Rectal smooth muscle tissue (tissue), 1 donor: ENCODE measurements at regions not wholly inside any gene's neighbourhood (a gene's known extent, or its start where the extent isn't known, plus 50 kb on each side); places are given as distances from the start of the nearest gene placed in this dataset.
"Not testable (repeated sequence)": the region's sequence is repeated elsewhere in the genome, so short reads cannot be mapped to it uniquely, and the experiment has no call there.

ENCODE experiments used
- H3K27ac ChIP-seq: one replicate; pipeline ENCODE4 v1.7.0; 2013; ENCODE audit warnings: low read depth, low read length, inconsistent platforms
- H3K27me3 ChIP-seq: one replicate; pipeline ENCODE4 v1.7.0; 2013; ENCODE audit warnings: low read length; ENCODE audit not compliant: control insufficient read depth, insufficient read depth
- H3K36me3 ChIP-seq: one replicate; pipeline ENCODE4 v1.7.0; 2013; ENCODE audit warnings: low read length; ENCODE audit not compliant: control insufficient read depth, insufficient read depth
- H3K4me1 ChIP-seq: one replicate; pipeline ENCODE4 v1.7.0; 2013; ENCODE audit warnings: low read length; ENCODE audit not compliant: control insufficient read depth, insufficient read depth
- H3K4me3 ChIP-seq: one replicate; pipeline ENCODE4 v1.7.0; 2013; ENCODE audit warnings: low read length
- H3K9ac ChIP-seq: one replicate; pipeline ENCODE4 v1.7.0; 2013; ENCODE audit warnings: low read length

GRCh38 chr16:29124828-29125227 lies 140.0 kb downstream of the LAT start:
- H3K36me3 ChIP-seq, result no peaks in the 10 kb centered on the region
- H3K27ac ChIP-seq, result no peak overlapping the region
- H3K9ac ChIP-seq, result no peak overlapping the region
- H3K27me3 ChIP-seq, result no peaks in the 10 kb centered on the region
- H3K4me3 ChIP-seq, result no peak overlapping the region
- H3K4me1 ChIP-seq, result no peaks in the 10 kb centered on the region

GRCh38 chr16:29124162-29124561 lies 139.3 kb downstream of the LAT start:
- H3K27me3 ChIP-seq, H3K36me3 ChIP-seq, H3K27ac ChIP-seq, H3K4me1 ChIP-seq, H3K9ac ChIP-seq, H3K4me3 ChIP-seq: not testable (repeated sequence)

- not testable (repeated sequence) for H3K27ac ChIP-seq, H3K9ac ChIP-seq, H3K4me1 ChIP-seq, H3K27me3 ChIP-seq, H3K36me3 ChIP-seq, H3K4me3 ChIP-seq
Observed at GRCh38 chr16:29120680-29121079, 135.8 kb downstream of the LAT start.

GRCh38 chr16:29118301-29118957 lies 133.6 kb downstream of the LAT start:
- not testable (repeated sequence) for H3K27ac ChIP-seq, H3K9ac ChIP-seq, H3K4me1 ChIP-seq, H3K27me3 ChIP-seq, H3K36me3 ChIP-seq, H3K4me3 ChIP-seq

GRCh38 chr16:29117631-29118030 lies 132.8 kb downstream of the LAT start:
- Histone ChIP-seq H3K36me3 (peaks cover 4% of the 10 kb centered on the region), H3K27ac (no peak overlapping the region), H3K27me3 (no peaks in the 10 kb centered on the region), H3K4me1 (peaks cover 3% of the 10 kb centered on the region), H3K4me3 (no peak overlapping the region), H3K9ac (no peak overlapping the region)

GRCh38 chr16:29116980-29117379 lies 132.1 kb downstream of the LAT start:
- no peak overlapping the region for H3K27ac ChIP-seq
- no peak overlapping the region for H3K9ac ChIP-seq
- no peak overlapping the region for H3K4me3 ChIP-seq
- peaks cover 3% of the 10 kb centered on the region for H3K4me1 ChIP-seq
- peaks cover 4% of the 10 kb centered on the region for H3K36me3 ChIP-seq
- no peaks in the 10 kb centered on the region for H3K27me3 ChIP-seq

GRCh38 chr16:29116207-29116606 lies 131.4 kb downstream of the LAT start:
- not testable (repeated sequence) for H3K4me1 ChIP-seq, H3K4me3 ChIP-seq, H3K9ac ChIP-seq, H3K27ac ChIP-seq, H3K36me3 ChIP-seq, H3K27me3 ChIP-seq

GRCh38 chr16:29115802-29116141 lies 130.9 kb downstream of the LAT start:
- H3K36me3 ChIP-seq, H3K27me3 ChIP-seq, H3K4me3 ChIP-seq, H3K27ac ChIP-seq, H3K9ac ChIP-seq, H3K4me1 ChIP-seq: not testable (repeated sequence)

- not testable (repeated sequence) for H3K27ac ChIP-seq, H3K4me1 ChIP-seq, H3K36me3 ChIP-seq, H3K4me3 ChIP-seq, H3K9ac ChIP-seq, H3K27me3 ChIP-seq
Observed at GRCh38 chr16:29114989-29115801, 130.3 kb downstream of the LAT start.

GRCh38 chr16:29114574-29114973 lies 129.7 kb downstream of the LAT start:
- Histone ChIP-seq H3K4me1 (peaks cover 3% of the 10 kb centered on the region), H3K4me3 (no peak overlapping the region), H3K36me3 (peaks cover 4% of the 10 kb centered on the region), H3K27me3 (no peaks in the 10 kb centered on the region), H3K9ac (no peak overlapping the region), H3K27ac (no peak overlapping the region)

- not testable (repeated sequence) for H3K27ac ChIP-seq, H3K4me1 ChIP-seq, H3K9ac ChIP-seq, H3K4me3 ChIP-seq, H3K36me3 ChIP-seq, H3K27me3 ChIP-seq
Observed at GRCh38 chr16:29113446-29113845, 128.6 kb downstream of the LAT start.

GRCh38 chr16:29112755-29113347 lies 128.0 kb downstream of the LAT start:
- Histone ChIP-seq H3K4me3 (no peak overlapping the region), H3K9ac (no peak overlapping the region), H3K36me3 (peaks cover 4% of the 10 kb centered on the region), H3K4me1 (peaks cover 3% of the 10 kb centered on the region), H3K27ac (no peak overlapping the region), H3K27me3 (no peaks in the 10 kb centered on the region)
